ENCODE measurements at regions not wholly inside any gene's neighbourhood (a gene's known extent, or its start where the extent isn't known, plus 50 kb on each side); places are given as distances from the start of the nearest gene placed in this dataset.

- no TSS peak for BruUV-seq (replicated peaks)
- intact Hi-C loops (cut with micrococcal nuclease; ENCODE audit: unreplicated experiment), result no loop called here
- ChIA-PET POLR2A (ENCODE audit: low non-redundant PET) (no interaction called here), CTCF (no interaction called here)
- no peaks in the 10 kb centered on the region for H3K36me3 ChIP-seq (ENCODE audit: insufficient read depth, low read length, poor library complexity, severe bottlenecking)
- no peaks in the 10 kb centered on the region for H3K9me3 ChIP-seq (ENCODE audit: low read depth, low read length, poor library complexity, severe bottlenecking)
- DNase-seq (ENCODE audit: low spot score), result no peak
- TF ChIP-seq EZH2 (IDR thresholded peaks at IDR 0.05; ENCODE audit: borderline replicate concordance, low read depth, low read length, poor library complexity, severe bottlenecking) (no peak), CTCF (conservative IDR thresholded peaks at IDR 0.05; ENCODE audit: low read depth, low read length) (no peak)
- no peaks in the 10 kb centered on the region for H3K4me1 ChIP-seq (ENCODE audit: insufficient read depth, low read length, poor library complexity, severe bottlenecking)
- no peak overlapping the region for H3K4me3 ChIP-seq (ENCODE audit: low read depth, low read length, poor library complexity, severe bottlenecking)
- no peak overlapping the region for H3K27ac ChIP-seq (ENCODE audit: low read depth, low read length, poor library complexity, severe bottlenecking)
- no peaks in the 10 kb centered on the region for H3K27me3 ChIP-seq (replicated peaks; ENCODE audit: insufficient read depth, low read depth, low read length, poor library complexity)
These were observed 182.5 kb downstream of the OTOR start for GRCh38 chr20:16930656-16931055.

- no peak overlapping the region for H3K27ac ChIP-seq (ENCODE audit: low read depth, low read length, poor library complexity, severe bottlenecking)
- BruUV-seq (replicated peaks), result no TSS peak
- no peak overlapping the region for H3K4me3 ChIP-seq (ENCODE audit: low read depth, low read length, poor library complexity, severe bottlenecking)
- TF ChIP-seq CTCF (conservative IDR thresholded peaks at IDR 0.05; ENCODE audit: low read depth, low read length) (no peak), EZH2 (IDR thresholded peaks at IDR 0.05; ENCODE audit: borderline replicate concordance, low read depth, low read length, poor library complexity, severe bottlenecking) (no peak)
- H3K9me3 ChIP-seq (ENCODE audit: low read depth, low read length, poor library complexity, severe bottlenecking), result no peaks in the 10 kb centered on the region
- ChIA-PET POLR2A (ENCODE audit: low non-redundant PET) (no interaction called here), CTCF (no interaction called here)
- H3K27me3 ChIP-seq (replicated peaks; ENCODE audit: insufficient read depth, low read depth, low read length, poor library complexity), result no peaks in the 10 kb centered on the region
- no peaks in the 10 kb centered on the region for H3K36me3 ChIP-seq (ENCODE audit: insufficient read depth, low read length, poor library complexity, severe bottlenecking)
- intact Hi-C loops (cut with micrococcal nuclease; ENCODE audit: unreplicated experiment), result no loop called here
- H3K4me1 ChIP-seq (ENCODE audit: insufficient read depth, low read length, poor library complexity, severe bottlenecking), result no peaks in the 10 kb centered on the region
- DNase-seq (ENCODE audit: low spot score), result no peak
These were observed 190.9 kb downstream of the OTOR start for GRCh38 chr20:16939051-16939450.

GRCh38 chr20:16940701-16941100, 192.5 kb downstream of the OTOR start:
- ChIA-PET CTCF (no interaction called here), POLR2A (ENCODE audit: low non-redundant PET) (no interaction called here)
- Histone ChIP-seq H3K27ac (ENCODE audit: low read depth, low read length, poor library complexity, severe bottlenecking) (no peak overlapping the region), H3K9me3 (ENCODE audit: low read depth, low read length, poor library complexity, severe bottlenecking) (no peaks in the 10 kb centered on the region), H3K4me3 (ENCODE audit: low read depth, low read length, poor library complexity, severe bottlenecking) (no peak overlapping the region), H3K36me3 (ENCODE audit: insufficient read depth, low read length, poor library complexity, severe bottlenecking) (no peaks in the 10 kb centered on the region), H3K27me3 (replicated peaks; ENCODE audit: insufficient read depth, low read depth, low read length, poor library complexity) (no peaks in the 10 kb centered on the region), H3K4me1 (ENCODE audit: insufficient read depth, low read length, poor library complexity, severe bottlenecking) (no peaks in the 10 kb centered on the region)
- intact Hi-C loops (cut with micrococcal nuclease; ENCODE audit: unreplicated experiment), result no loop called here
- BruUV-seq (replicated peaks), result no TSS peak
- no peak for TF ChIP-seq CTCF (conservative IDR thresholded peaks at IDR 0.05; ENCODE audit: low read depth, low read length)
- TF ChIP-seq EZH2 (IDR thresholded peaks at IDR 0.05; ENCODE audit: borderline replicate concordance, low read depth, low read length, poor library complexity, severe bottlenecking), result no peak
- no peak for DNase-seq (ENCODE audit: low spot score)
